NCI-H345 treated with DMSO at 0.1 percent for 48 hours (cell line): ENCODE measurements at regions not wholly inside any gene's neighbourhood (a gene's known extent, or its start where the extent isn't known, plus 50 kb on each side); places are given as distances from the start of the nearest gene placed in this dataset.

Experiments used
- DNase-seq: peaks from one replicate; lab custom pipeline; 2025; ENCODE audit not compliant: unreplicated experiment; lab: John Stamatoyannopoulos, UW

DNA sequence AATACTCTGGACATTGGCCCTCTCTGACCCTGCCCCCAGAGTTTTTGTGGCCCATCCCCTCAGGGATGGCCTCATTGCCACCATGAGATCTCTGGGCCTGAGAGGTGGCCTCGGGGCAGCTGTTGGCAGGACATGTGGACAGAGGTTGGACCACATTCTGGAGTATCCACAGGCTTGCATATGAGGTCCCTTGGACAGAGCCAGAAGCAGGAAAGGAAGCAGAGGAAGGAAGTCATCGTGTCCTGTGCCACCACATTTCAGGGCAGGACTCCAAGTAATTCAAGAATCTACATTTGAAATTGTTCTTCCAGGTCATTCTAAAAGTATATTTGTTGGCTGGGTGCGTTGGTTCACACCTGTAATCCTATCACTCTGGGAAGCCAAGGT, 95.9 kb upstream of the PPP2R5A start:
- no peak for DNase-seq

DNA sequence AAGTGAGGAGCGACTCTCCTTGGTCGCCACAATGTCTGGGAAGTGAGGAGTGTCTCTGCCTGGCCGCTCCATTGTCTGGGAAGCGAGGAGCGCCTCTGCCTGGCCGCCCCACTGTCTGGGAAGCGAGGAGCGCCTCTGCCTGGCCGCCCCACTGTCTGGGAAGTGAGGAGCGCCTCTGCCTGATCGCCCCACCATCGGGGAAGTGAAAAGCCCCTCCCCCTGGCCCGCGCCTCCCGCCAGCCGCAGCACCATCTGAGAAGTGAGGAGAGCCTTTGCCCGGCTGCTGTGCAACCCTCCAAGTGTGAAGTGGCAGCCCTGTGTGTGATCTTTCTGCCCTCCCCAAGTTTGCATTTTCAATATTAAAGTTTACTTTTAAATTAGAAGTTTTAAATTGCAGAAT, 95.0 kb upstream of the PPP2R5A start:
- DNase-seq = no peak

DNA sequence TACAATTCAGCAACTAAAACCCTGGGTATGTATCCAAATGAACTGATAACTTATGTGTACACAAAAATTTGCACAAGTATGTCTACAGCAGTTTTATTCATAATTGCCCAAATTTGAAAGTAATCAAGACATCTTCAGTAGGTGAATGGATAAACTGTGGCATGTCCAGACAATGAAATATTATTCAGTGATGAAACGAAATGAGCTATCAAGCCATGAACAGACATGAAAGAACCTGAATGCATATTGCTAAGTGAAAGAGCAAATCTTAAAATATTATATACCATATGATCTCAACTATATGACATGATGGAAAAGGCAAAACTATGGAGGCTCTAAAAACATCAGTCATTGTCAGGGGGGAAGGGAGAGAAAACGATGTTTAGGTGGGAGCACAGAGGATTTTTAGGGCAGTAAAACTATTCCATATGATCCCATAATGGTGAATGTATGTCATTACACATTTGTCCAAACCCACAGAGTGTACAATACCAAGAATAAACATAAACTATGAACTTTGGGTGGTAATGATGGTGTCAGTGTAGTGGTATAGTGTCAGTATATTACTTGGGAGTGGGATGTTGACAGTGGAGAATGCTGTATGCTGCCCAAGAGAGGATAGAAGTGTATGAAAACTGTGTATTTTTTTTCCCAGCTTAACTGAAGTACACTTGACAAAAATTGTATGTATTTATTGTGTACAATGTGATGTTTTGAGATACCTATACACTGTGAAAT, 92.8 kb upstream of the PPP2R5A start:
- no peak for DNase-seq

DNA sequence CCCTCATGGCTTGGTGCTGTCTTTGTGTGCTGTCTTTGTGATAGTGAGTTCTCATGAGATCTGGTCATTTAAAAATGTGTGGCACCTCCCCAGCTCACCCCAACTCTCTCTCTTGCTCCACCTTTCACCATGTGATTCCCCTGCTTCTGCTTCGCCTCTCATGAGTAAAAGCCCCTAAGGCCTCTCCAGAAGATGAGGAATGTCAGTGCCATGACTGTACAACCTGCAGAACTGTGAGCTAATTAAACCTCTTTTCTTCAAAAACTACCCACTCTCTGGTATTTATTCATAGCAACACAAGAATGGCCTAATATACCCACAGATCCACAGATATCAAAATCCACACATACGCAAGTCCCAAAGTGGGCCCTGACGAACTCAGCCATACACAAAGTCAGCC, 88.9 kb upstream of the PPP2R5A start:
- no peak for DNase-seq

DNA sequence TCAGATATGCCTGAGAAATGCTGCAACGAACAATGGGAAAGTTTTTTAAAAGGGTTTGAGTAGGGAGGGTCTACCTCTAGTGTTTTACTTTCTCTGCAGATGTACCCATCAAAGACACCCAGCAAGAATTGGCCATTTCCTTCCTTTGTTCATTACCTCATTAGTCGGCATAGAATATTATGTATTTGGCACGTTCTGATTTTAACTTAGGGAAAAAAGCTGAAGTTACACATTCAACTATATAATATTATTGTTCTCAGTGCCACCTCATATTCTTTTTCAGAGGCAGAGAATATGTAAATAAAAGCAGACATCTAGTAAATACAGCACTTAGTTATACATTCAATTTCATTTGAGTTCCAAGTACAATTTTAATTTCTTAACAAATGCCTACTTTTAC, 83.7 kb upstream of the PPP2R5A start:
- no peak for DNase-seq

DNA sequence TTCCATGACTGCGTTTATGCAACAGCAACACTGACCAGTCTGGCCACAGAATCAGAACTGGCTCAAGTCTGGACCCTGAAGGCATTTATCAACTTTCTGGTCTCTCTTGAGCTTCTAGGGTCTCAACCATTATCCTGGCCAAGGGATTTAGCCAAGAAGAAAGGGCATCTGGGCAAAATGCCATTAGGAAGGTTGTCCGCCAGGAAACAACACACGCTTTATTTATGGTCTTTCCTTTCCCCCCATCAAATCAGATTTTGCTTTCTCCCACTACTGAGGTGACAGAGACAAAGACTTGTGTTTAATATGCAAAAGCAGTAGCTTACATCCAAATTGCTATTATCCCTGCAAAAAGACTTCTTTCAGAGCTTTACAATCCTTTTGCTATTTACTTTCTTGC, 81.6 kb upstream of the PPP2R5A start:
- DNase-seq = no peak

DNA sequence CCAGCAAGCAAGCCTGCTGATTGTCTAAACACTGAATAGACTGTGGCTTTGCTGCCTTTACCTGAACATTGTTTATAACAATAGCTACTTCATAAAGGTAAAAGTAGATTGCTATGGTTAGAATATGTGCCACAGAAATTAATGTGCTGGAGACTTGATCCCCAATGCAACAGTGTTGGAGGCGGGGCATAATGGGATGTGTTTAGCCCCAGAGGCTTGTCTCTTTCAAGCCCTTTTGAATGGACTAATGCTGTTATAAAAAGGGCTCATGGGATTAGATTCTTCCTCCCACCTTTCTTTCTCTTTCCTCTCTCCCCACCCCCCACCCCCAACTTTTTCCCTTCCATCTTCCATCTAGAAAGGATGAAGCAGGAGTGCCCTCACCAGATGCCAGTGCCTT, 80.2 kb upstream of the PPP2R5A start:
- DNase-seq = no peak

DNA sequence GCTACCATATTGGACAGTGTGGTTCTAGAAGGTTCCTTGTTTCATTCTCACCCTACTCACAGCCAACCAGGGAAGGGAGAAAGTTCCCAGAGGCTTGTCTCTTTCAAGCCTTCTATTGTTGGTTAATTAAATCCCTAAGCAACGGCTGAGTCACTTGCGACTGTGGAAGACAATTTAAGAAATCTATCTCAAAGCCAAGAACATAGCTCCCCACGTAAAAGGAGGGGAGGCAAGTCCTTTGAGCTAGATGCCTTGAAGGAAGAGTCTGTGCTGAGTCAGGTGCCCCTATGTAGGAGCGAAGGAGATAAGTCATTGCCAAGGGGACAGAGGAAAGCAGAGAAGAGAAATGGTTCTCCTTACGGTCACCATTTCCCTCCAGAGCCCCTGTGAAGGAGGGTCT, 79.4 kb upstream of the PPP2R5A start:
- DNase-seq = no peak

DNA sequence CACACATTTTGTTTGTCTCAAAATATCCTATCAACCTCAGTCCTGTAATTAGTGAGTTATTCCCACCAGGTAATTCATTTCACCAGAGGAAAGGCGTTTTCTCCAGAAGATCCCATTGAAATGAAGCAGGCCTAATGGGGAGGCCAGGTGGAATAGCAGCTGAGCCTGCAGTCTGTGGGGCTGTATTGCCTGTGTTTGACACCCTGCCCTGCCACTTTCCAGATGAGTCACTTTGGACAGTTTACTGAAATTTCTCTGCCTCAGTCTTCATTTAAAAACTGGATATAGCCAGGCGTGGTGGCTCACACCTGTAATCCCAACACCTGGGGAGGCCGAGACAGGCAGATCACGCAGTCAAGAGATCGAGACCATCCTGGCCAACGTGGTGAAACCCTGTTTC, 78.1 kb upstream of the PPP2R5A start:
- no peak for DNase-seq

DNA sequence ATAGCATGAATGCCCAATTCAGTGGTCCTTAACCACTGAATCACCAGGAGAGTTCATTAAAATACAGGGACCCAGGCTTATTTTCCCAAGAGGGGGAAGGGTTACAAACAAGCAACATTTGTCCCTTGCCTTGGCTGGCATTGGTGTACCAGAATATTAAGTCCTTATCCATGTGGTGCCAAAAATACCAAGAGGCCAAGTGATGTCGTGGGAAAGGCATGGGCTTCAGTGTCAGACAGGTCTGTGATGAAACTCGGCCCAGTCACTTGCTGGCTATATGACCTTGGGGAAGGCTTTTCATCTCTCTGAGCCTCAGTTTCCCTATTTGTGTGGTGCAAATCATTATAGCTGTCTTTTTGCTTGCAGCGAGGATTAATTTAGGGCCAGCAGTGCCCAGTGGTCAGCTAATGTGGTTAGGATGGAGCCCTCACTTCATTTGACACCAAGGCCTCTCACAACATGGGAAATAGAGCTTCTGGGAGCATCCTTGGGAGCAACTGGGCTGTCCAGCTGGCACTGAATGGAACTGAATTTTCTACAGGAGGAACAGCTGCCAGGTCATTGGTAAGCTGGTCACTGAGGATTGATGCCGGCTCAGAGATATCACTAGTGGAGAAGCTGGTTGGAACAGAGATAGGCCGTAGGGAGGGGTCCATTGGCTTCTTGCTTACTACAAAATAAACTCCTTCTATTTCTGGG, 77.2 kb upstream of the PPP2R5A start:
- DNase-seq = no peak

DNA sequence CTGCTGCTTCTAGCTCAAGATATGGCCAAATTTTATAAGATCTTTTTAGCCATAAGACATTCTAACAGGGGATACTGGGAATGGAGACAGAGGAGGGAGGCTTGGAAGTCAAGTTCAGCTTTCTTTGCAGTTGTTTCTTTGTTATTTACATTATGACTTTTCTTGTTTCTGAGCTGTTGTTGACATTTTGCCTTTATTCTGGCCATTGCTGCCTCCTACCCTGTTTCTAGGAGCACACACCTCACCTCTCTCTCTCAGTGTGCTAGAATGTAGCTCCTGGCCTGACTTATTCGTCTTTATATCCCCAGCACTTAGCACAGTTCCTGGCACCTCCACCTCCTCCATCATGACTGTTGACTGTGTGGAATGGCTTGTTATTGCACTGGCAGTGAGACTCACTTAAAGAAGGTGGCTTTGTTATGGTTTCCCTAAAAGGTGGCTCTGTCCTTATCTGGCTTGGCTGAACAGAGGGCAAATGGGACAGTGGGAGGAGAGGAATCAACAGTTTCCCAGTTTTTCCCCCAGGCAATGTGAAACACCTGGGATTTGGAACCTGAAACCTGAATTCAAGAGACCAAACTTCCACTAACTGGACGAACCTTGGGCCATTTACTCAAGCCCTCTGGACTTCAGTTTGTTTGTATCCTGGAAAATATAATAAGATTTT, 76.1 kb upstream of the PPP2R5A start:
- no peak for DNase-seq

DNA sequence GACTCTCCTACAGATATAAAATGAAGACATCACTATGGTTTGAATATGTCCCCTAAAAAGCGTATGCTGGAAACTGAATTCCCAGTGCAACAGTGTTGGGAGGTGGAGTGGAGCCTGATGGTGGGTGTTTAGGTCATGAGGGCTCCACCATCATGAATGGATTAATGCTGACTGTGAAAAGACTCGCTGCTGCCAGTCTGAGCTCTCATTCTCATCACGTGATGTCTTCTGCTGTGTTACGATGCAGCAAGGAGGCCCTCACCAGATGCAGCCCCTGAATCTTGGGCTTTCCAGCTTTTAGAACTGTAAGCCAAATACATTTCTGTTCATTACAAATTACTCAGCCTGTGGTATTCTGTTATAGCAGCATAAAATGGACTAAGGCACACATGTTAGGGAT, 73.8 kb upstream of the PPP2R5A start:
- DNase-seq = no peak

DNA sequence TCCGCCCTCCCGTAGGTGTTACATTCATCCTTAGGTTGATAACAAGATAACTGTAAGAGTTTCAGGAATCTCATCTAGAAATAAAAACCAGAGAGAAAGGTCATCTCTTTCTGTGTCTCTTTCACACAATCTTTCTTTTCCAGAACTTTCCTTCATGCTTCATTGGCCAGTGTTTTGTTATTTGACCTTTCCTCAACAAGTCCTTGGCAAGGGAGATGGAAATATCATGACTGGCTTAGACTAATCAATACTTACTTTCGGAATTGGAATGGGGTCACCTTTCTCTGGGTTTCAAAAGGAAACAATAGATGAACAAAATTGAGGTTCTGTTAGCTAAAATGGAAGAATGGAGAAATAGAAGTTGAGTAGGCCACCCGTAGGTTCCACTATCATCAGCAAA, 72.9 kb upstream of the PPP2R5A start:
- DNase-seq = no peak

DNA sequence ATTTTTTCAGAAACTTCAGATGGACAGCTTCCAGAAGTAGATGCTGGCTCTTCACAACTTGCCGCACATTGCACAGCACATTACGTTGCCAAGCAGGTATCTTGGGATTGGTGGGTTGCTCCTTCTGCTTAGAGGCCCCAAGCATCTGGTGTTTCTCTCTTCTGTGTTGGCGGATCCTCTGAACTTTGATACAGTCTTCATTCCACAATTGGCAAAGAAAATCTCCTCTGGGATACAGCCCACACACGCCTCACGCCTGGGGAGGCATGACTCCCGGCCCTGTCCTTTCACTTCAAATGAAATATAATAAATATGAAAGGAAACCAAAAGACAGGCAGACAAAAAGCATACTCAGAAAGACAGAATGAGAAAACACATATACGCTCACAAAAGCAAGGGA, 72.3 kb upstream of the PPP2R5A start:
- DNase-seq = no peak

DNA sequence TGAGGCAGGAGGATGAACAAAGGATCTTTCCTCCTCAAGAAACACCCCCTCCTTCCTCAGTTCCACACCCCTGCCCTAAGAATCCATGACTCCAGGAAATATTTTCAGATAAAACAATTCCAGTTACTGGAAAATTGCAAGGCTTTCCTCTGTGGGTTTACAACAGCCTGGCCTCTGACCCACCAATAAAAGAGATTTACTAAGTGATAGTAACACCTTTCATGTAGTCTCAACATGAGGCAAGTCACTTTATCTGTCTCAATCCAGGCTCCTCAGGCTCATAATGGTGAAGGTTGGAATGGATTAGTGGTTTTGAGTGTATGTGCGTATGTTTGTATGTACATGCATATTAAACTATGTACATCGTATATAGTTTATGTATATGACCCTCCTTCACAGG, 71.4 kb upstream of the PPP2R5A start:
- no peak for DNase-seq

DNA sequence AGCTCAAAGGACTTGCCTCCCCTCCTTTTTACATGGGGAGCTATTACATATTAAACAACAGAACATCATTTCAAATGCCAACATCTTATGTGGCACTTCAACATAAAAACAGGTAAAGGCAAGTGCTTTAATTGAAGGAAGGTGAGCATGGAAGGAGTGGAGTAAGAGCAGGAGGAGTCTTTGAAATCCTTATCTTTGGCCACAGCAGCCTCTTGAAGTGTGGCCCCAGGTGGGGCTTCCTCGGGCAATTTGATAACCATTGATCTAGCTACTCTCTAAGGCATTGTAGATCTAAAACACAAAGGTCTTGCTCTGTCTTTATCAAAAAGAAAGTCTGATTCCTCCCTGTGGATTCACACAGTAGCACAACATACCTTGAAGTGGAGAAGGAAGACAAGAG, 70.9 kb upstream of the PPP2R5A start:
- DNase-seq = no peak

DNA sequence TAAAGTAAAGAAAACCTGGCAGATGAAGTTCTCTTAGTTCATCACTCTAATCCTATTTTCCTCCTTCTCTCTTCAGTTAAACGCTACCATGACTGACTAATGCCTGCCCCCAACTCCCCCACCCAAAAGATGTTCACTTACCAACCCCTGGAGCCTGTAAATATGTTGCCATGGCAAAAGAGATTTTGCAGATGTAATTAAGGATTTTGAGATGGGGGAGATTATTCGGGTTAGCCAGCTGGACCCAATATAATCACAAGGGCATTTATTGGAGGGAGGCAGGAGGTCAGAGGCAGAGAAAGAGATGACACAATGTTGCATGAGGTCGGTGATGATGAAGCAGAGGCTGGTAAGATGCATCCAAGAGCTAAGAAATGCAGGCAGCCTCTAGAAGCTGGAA, 69.3 kb upstream of the PPP2R5A start:
- no peak for DNase-seq

DNA sequence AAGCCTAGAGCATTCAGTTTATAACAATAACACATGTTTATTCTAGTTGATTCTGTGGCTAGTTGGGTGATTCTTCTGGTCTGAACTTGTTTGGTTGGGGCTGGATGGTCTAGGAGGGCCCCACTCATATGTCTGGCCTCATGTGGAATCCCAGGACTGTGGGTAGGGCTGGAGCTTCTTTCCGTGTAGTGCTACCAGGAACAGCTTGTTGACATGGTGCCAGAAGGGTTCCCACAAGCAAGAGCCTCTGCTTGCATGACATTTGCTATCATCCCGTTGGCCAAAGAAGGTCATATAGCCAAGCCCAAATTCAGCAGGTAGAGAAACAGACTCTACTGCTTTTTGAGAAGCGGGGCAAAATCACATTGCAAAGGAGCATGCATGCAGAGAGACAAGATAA, 67.6 kb upstream of the PPP2R5A start:
- DNase-seq = no peak

DNA sequence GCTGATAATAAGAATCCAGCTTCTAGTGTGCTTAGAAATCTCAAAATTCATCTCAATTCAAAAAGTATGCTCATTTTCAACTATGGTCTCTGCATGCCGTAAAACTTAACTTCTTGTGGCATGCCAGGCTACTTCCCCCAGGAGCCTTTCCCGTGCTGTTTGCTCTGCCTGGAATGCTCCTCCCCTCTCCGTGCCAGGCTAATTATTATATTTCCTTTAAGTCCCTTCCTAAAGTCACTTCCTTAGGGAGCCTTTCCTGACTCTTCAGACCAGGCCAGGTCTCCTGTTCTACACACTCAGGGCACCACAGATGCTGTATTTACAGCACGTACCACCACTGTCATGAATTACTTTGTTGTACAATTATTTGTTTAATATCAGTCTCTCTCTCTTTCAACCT, 67.1 kb upstream of the PPP2R5A start:
- DNase-seq = no peak

DNA sequence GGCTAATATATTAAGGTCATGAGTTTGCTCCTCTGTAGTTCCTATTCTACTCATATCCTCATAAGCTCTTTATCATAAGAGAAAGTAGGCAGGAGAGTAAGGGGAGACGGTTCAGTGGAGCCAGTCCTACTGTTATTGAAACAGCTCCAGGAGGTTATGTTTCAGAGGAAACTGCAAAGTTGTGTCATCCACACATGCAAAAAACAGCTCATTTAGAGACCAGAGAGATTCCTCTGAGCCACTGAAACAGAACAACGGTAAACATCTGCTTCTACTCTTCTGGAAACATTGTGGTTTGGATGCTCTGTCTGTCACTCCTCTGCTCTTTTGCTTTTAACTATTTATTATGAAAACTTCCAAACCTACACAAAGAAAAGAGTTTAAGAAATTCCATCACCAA, 66.3 kb upstream of the PPP2R5A start:
- no peak for DNase-seq

DNA sequence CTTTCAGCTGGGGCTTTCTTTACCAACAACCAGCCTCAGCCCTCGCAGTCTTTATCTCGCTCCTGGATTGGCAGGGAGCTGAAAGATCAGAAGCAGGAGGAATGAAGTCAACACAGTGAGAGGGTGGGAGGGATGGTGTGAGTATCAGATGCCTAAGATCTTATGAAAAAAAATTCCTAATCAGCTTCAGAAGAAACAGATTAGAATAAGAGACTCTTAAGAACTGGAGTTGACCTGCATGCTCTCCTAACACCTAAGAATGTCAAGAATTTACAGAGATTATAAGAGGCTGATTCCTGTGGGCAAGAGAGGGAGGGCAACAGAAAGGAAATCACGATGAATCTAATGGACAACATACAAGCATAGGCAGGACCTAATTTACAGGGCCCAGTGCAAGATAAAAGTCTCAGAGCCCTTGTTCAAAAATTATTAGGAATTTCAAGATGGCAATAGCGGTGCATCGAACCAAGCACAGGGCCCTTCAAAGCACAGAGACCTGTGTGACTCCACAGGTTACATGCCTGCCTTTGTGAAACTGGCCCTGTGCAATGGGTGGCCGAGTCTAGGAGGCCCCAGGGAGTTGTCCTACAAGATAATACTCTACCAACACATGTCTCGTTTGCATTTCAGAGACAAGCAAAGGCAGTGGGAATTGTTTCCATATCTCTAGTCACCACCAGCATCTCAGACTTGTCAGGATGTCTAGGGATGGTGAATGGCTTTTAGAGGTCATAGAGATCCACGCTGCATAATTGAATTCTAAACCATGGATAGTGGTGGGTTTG, 65.3 kb upstream of the PPP2R5A start:
- no peak for DNase-seq

DNA sequence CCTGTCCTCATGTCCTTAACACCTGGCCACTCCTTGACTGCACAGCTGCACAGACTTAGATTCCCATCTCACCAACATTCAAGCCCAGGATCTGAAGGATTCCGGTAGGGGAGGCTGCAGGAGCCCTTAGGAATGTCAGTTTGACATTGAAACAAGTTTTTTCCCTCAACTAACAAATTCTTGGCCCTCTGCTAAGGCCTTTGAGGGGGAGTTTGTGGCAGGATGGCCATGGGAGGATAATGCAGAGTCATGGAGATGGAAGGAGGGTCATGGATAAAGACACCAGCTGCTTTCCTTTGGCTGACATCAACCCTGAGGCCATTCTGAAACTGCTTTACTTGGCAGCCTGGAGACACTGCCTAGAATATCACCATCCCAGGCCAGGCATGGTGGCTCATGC, 63.4 kb upstream of the PPP2R5A start:
- no peak for DNase-seq
